Right atrium auricular region (tissue), 2 donors: ENCODE measurements at regions not wholly inside any gene's neighbourhood (a gene's known extent, or its start where the extent isn't known, plus 50 kb on each side); places are given as distances from the start of the nearest gene placed in this dataset.

Source experiments
- DNase-seq: peaks from one replicate; pipeline ENCODE4 v3.0.0-alpha.2; 2019; ENCODE audit warnings: low spot score
- H3K27ac ChIP-seq, 2 donors: fragments of 200-600 bp; sonication (generic); 1 replicate in 1 of 2; 2 replicates in 1 of 2; pipeline ENCODE4 v1.5.1; 2016 to 2019
- H3K27me3 ChIP-seq, 2 donors: fragments of 200-600 bp; sonication (generic); one replicate each; pipeline versions ENCODE4 v1.5.1 to v1.6.0; 2017 to 2019
- H3K36me3 ChIP-seq: fragments of 200-600 bp; sonication (generic); one replicate; pipeline ENCODE4 v1.5.1; 2016
- H3K4me1 ChIP-seq, 2 donors: fragments of 200-600 bp; sonication (generic); one replicate each; pipeline versions ENCODE4 v1.5.1 to v1.6.0; 2017 to 2019
- H3K4me3 ChIP-seq, 2 donors: fragments of 200-600 bp; sonication (generic); 1 replicate in 1 of 2; 2 replicates in 1 of 2; pipeline ENCODE4 v1.5.1; 2017 to 2019; ENCODE audit warnings: mild to moderate bottlenecking in 1 of 2, moderate library complexity in 1 of 2
- H3K9me3 ChIP-seq, 2 donors: fragments of 200-600 bp; sonication (generic); one replicate each; pipeline ENCODE4 v1.5.1; 2019
- TF ChIP-seq, protein P1 (sequence below), 2 donors: fragments of 200-600 bp; sonication (generic); IDR thresholded peaks; one replicate each; pipeline ENCODE4 v1.5.1; 2019; ENCODE audit warnings: antibody characterized with exemption in 2 of 2

GRCh38 chr2:57181315-57182038 lies 865.1 kb upstream of the VRK2 start:
- Histone ChIP-seq H3K27ac (no peak overlapping the region), H3K4me3 (no peak overlapping the region), H3K4me1 (no peaks in the 10 kb centered on the region), H3K27me3 (no peaks in the 10 kb centered on the region), H3K9me3 (no peaks in the 10 kb centered on the region), H3K36me3 (no peaks in the 10 kb centered on the region)
- TF ChIP-seq, protein P1, sequence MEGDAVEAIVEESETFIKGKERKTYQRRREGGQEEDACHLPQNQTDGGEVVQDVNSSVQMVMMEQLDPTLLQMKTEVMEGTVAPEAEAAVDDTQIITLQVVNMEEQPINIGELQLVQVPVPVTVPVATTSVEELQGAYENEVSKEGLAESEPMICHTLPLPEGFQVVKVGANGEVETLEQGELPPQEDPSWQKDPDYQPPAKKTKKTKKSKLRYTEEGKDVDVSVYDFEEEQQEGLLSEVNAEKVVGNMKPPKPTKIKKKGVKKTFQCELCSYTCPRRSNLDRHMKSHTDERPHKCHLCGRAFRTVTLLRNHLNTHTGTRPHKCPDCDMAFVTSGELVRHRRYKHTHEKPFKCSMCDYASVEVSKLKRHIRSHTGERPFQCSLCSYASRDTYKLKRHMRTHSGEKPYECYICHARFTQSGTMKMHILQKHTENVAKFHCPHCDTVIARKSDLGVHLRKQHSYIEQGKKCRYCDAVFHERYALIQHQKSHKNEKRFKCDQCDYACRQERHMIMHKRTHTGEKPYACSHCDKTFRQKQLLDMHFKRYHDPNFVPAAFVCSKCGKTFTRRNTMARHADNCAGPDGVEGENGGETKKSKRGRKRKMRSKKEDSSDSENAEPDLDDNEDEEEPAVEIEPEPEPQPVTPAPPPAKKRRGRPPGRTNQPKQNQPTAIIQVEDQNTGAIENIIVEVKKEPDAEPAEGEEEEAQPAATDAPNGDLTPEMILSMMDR (IDR thresholded peaks at IDR 0.05) = no peak
- DNase-seq = no peak

DNA sequence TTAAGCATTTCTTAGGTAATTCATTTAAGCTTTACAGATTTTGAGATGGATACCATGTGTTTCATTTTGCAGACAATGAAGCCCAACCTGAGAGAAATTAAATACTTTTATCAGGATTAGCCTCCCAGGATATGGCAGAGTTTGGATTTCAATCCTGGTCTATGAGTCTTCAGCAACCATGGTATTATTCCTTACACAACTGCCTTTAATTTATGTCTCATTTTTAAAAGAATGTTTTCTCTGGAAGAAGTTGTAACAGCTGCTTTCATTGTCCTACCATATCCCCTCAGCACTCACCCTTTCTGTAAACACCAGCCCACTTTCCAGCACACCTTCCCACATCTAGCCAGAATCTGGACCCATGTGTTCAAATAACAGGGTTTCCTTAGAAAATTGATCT lies 863.7 kb upstream of the VRK2 start:
- no peaks in the 10 kb centered on the region for H3K9me3 ChIP-seq
- no peak for DNase-seq

GRCh38 chr2:57185568-57185967 lies 861.0 kb upstream of the VRK2 start:
- no peak overlapping the region for H3K27ac ChIP-seq
- no peak for DNase-seq

More for the DNA sequence above, 863.7 kb upstream of the VRK2 start:
- Histone ChIP-seq H3K36me3 (no peaks in the 10 kb centered on the region), H3K4me1 (no peaks in the 10 kb centered on the region), H3K27me3 (no peaks in the 10 kb centered on the region), H3K4me3 (no peak overlapping the region), H3K27ac (no peak overlapping the region)
- TF ChIP-seq, protein P1 (IDR thresholded peaks at IDR 0.05) = no peak

GRCh38 chr2:57190007-57190406 lies 856.6 kb upstream of the VRK2 start:
- no peak for DNase-seq
- Histone ChIP-seq H3K36me3 (no peaks in the 10 kb centered on the region), H3K27ac (no peak overlapping the region), H3K9me3 (no peaks in the 10 kb centered on the region), H3K4me3 (no peak overlapping the region), H3K4me1 (no peaks in the 10 kb centered on the region), H3K27me3 (no peaks in the 10 kb centered on the region)
- TF ChIP-seq, protein P1 (IDR thresholded peaks at IDR 0.05) = no peak

More at GRCh38 chr2:57185568-57185967, 861.0 kb upstream of the VRK2 start:
- Histone ChIP-seq H3K27me3 (no peaks in the 10 kb centered on the region), H3K9me3 (no peaks in the 10 kb centered on the region), H3K36me3 (no peaks in the 10 kb centered on the region), H3K4me3 (no peak overlapping the region), H3K4me1 (no peaks in the 10 kb centered on the region)
- TF ChIP-seq, protein P1 (IDR thresholded peaks at IDR 0.05) = no peak

- H3K27ac ChIP-seq = no peak overlapping the region
- no peak overlapping the region for H3K4me3 ChIP-seq
- no peaks in the 10 kb centered on the region for H3K27me3 ChIP-seq
- H3K9me3 ChIP-seq = no peaks in the 10 kb centered on the region
- DNase-seq = no peak
- H3K36me3 ChIP-seq = no peaks in the 10 kb centered on the region
- TF ChIP-seq, protein P1 (IDR thresholded peaks at IDR 0.05) = no peak
- H3K4me1 ChIP-seq = no peaks in the 10 kb centered on the region
Measured at GRCh38 chr2:57199663-57200062, 846.9 kb upstream of the VRK2 start.

DNA sequence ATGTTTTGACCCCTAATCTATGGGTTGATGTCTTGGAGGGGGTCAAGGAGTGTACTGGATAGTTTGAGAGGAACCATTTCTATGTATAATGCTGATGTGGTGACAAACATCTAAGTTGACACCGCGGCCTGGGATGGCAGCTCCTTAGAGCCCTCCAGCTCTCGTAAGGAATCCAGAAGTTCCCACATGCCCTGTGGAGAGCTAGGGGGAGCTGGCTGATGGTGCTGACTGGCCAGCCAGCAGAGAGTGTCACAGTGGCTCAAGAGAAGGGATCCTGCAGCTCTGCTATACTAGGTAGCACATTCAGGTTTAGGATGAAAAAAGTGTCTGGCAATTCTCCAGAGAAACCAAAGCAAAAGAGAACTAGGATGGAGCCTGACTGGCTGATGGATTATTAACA lies 842.2 kb upstream of the VRK2 start:
- Histone ChIP-seq H3K36me3 (no peaks in the 10 kb centered on the region), H3K9me3 (no peaks in the 10 kb centered on the region), H3K4me3 (no peak overlapping the region), H3K27me3 (no peaks in the 10 kb centered on the region), H3K27ac (no peak overlapping the region), H3K4me1 (no peaks in the 10 kb centered on the region)
- TF ChIP-seq, protein P1 (IDR thresholded peaks at IDR 0.05) = no peak
- DNase-seq = no peak
